ENCODE measurements at regions not wholly inside any gene's neighbourhood (a gene's known extent, or its start where the extent isn't known, plus 50 kb on each side); places are given as distances from the start of the nearest gene placed in this dataset.

GRCh38 chr2:16359961-16360360 is 305.7 kb downstream of the CYRIA start:
- intact Hi-C loops (cut with micrococcal nuclease) = no loop called here

GRCh38 chr2:16357188-16357587 is 308.4 kb downstream of the CYRIA start:
- no peak for TF ChIP-seq CTCF (IDR thresholded peaks at IDR 0.05; ENCODE audit: borderline replicate concordance)

More at GRCh38 chr2:16359961-16360360, 305.7 kb downstream of the CYRIA start:
- H3K9me3 ChIP-seq (replicated peaks) = peaks cover 22% of the 10 kb centered on the region
- no peak for DNase-seq
- no peaks in the 10 kb centered on the region for H3K27me3 ChIP-seq (ENCODE audit: low read depth)
- no peak overlapping the region for H3K27ac ChIP-seq (replicated peaks)
- H3K4me3 ChIP-seq = no peak overlapping the region
- no peak for TF ChIP-seq CTCF (IDR thresholded peaks at IDR 0.05; ENCODE audit: borderline replicate concordance)
- H3K4me1 ChIP-seq = no peaks in the 10 kb centered on the region
- H3K36me3 ChIP-seq = no peaks in the 10 kb centered on the region

GRCh38 chr2:16351541-16351940 is 314.1 kb downstream of the CYRIA start:
- H3K36me3 ChIP-seq = no peaks in the 10 kb centered on the region
- no peak for DNase-seq

More at GRCh38 chr2:16357188-16357587, 308.4 kb downstream of the CYRIA start:
- H3K4me3 ChIP-seq = no peak overlapping the region
- no peak overlapping the region for H3K27ac ChIP-seq (replicated peaks)
- H3K4me1 ChIP-seq = no peaks in the 10 kb centered on the region
- H3K36me3 ChIP-seq = no peaks in the 10 kb centered on the region
- H3K9me3 ChIP-seq (replicated peaks) = peaks cover 27% of the 10 kb centered on the region
- H3K27me3 ChIP-seq (ENCODE audit: low read depth) = no peaks in the 10 kb centered on the region
- intact Hi-C loops (cut with micrococcal nuclease) = no loop called here
- DNase-seq = no peak

GRCh38 chr2:16351137-16351536 is 314.5 kb downstream of the CYRIA start:
- no peak overlapping the region for H3K27ac ChIP-seq (replicated peaks)
- H3K9me3 ChIP-seq (replicated peaks) = peaks cover 15% of the 10 kb centered on the region
- no peak for TF ChIP-seq CTCF (IDR thresholded peaks at IDR 0.05; ENCODE audit: borderline replicate concordance)
- H3K36me3 ChIP-seq = no peaks in the 10 kb centered on the region
- intact Hi-C loops (cut with micrococcal nuclease) = no loop called here
- H3K4me1 ChIP-seq = no peaks in the 10 kb centered on the region
- no peak overlapping the region for H3K4me3 ChIP-seq
- H3K27me3 ChIP-seq (ENCODE audit: low read depth) = no peaks in the 10 kb centered on the region
- no peak for DNase-seq

More at GRCh38 chr2:16351541-16351940, 314.1 kb downstream of the CYRIA start:
- Histone ChIP-seq H3K27ac (replicated peaks) (no peak overlapping the region), H3K4me1 (no peaks in the 10 kb centered on the region), H3K4me3 (no peak overlapping the region), H3K27me3 (ENCODE audit: low read depth) (no peaks in the 10 kb centered on the region), H3K9me3 (replicated peaks) (peaks cover 16% of the 10 kb centered on the region)
- intact Hi-C loops (cut with micrococcal nuclease) = no loop called here
- no peak for TF ChIP-seq CTCF (IDR thresholded peaks at IDR 0.05; ENCODE audit: borderline replicate concordance)

GRCh38 chr2:16350211-16350610 is 315.4 kb downstream of the CYRIA start:
- H3K4me1 ChIP-seq = no peaks in the 10 kb centered on the region
- H3K27ac ChIP-seq (replicated peaks) = no peak overlapping the region
- no peaks in the 10 kb centered on the region for H3K36me3 ChIP-seq
- no peaks in the 10 kb centered on the region for H3K27me3 ChIP-seq (ENCODE audit: low read depth)
- no peak overlapping the region for H3K4me3 ChIP-seq
- DNase-seq = no peak
- TF ChIP-seq CTCF (IDR thresholded peaks at IDR 0.05; ENCODE audit: borderline replicate concordance) = no peak
- peaks cover 15% of the 10 kb centered on the region for H3K9me3 ChIP-seq (replicated peaks)
- intact Hi-C loops (cut with micrococcal nuclease) = no loop called here

- no peak for DNase-seq
- Histone ChIP-seq H3K9me3 (replicated peaks) (peaks cover 15% of the 10 kb centered on the region), H3K27ac (replicated peaks) (no peak overlapping the region), H3K36me3 (no peaks in the 10 kb centered on the region), H3K4me3 (no peak overlapping the region), H3K27me3 (ENCODE audit: low read depth) (no peaks in the 10 kb centered on the region), H3K4me1 (no peaks in the 10 kb centered on the region)
- TF ChIP-seq CTCF (IDR thresholded peaks at IDR 0.05; ENCODE audit: borderline replicate concordance) = no peak
- intact Hi-C loops (cut with micrococcal nuclease) = no loop called here
Observed at GRCh38 chr2:16349811-16350210, 315.8 kb downstream of the CYRIA start.

Measured in left ventricle myocardium inferior (tissue), 1 donor.